ENCODE measurements at regions not wholly inside any gene's neighbourhood (a gene's known extent, or its start where the extent isn't known, plus 50 kb on each side); places are given as distances from the start of the nearest gene placed in this dataset.

GRCh38 chr16:64589836-64590235 is 532.0 kb downstream of the CDH11 start:
- H3K4me1 ChIP-seq (ENCODE audit: control insufficient read depth, insufficient read depth, low read length) = no peaks in the 10 kb centered on the region
- intact Hi-C loops (cut with DNase I) = no loop called here
- no peak for DNase-seq
- H3K9me3 ChIP-seq (ENCODE audit: control insufficient read depth, low read length) = no peaks in the 10 kb centered on the region
- no peak for ATAC-seq
- no peak overlapping the region for H3K4me3 ChIP-seq (ENCODE audit: low read length)
- H3K27ac ChIP-seq (ENCODE audit: low read length) = no peak overlapping the region
- WGBS = 77% methylated on average over 5 of the region's 5 CpGs
- H3K27me3 ChIP-seq (ENCODE audit: control insufficient read depth, insufficient read depth) = no peaks in the 10 kb centered on the region

- no peak overlapping the region for H3K27ac ChIP-seq (ENCODE audit: low read length)
- no peak overlapping the region for H3K4me3 ChIP-seq (ENCODE audit: low read length)
- intact Hi-C loops (cut with DNase I) = no loop called here
- no peak for ATAC-seq
- no peaks in the 10 kb centered on the region for H3K4me1 ChIP-seq (ENCODE audit: control insufficient read depth, insufficient read depth, low read length)
- H3K27me3 ChIP-seq (ENCODE audit: control insufficient read depth, insufficient read depth) = no peaks in the 10 kb centered on the region
- DNase-seq = no peak
- H3K9me3 ChIP-seq (ENCODE audit: control insufficient read depth, low read length) = no peaks in the 10 kb centered on the region
- 17% methylated on average over 3 of the region's 3 CpGs for WGBS
Measured at GRCh38 chr16:64586781-64587180, 535.1 kb downstream of the CDH11 start.

- no peak for ATAC-seq
- no peak for DNase-seq
- intact Hi-C loops (cut with DNase I) = no loop called here
- Histone ChIP-seq H3K27ac (ENCODE audit: low read length) (no peak overlapping the region), H3K4me1 (ENCODE audit: control insufficient read depth, insufficient read depth, low read length) (no peaks in the 10 kb centered on the region), H3K9me3 (ENCODE audit: control insufficient read depth, low read length) (no peaks in the 10 kb centered on the region), H3K4me3 (ENCODE audit: low read length) (no peak overlapping the region), H3K27me3 (ENCODE audit: control insufficient read depth, insufficient read depth) (no peaks in the 10 kb centered on the region)
Measured at GRCh38 chr16:64585367-64585766, 536.5 kb downstream of the CDH11 start.

GRCh38 chr16:64580558-64580957 is 541.3 kb downstream of the CDH11 start:
- H3K4me3 ChIP-seq (ENCODE audit: low read length) = no peak overlapping the region
- intact Hi-C loops (cut with DNase I) = no loop called here

GRCh38 chr16:64579712-64580111 is 542.2 kb downstream of the CDH11 start:
- 88% methylated on average over 2 of the region's 2 CpGs for WGBS
- H3K27ac ChIP-seq (ENCODE audit: low read length) = no peak overlapping the region
- no peaks in the 10 kb centered on the region for H3K4me1 ChIP-seq (ENCODE audit: control insufficient read depth, insufficient read depth, low read length)
- DNase-seq = no peak
- no peak overlapping the region for H3K4me3 ChIP-seq (ENCODE audit: low read length)
- no peaks in the 10 kb centered on the region for H3K9me3 ChIP-seq (ENCODE audit: control insufficient read depth, low read length)
- intact Hi-C loops (cut with DNase I) = no loop called here
- H3K27me3 ChIP-seq (ENCODE audit: control insufficient read depth, insufficient read depth) = no peaks in the 10 kb centered on the region
- ATAC-seq = no peak

More at GRCh38 chr16:64580558-64580957, 541.3 kb downstream of the CDH11 start:
- H3K27me3 ChIP-seq (ENCODE audit: control insufficient read depth, insufficient read depth) = no peaks in the 10 kb centered on the region
- WGBS = 81% methylated on average over 7 of the region's 7 CpGs
- H3K4me1 ChIP-seq (ENCODE audit: control insufficient read depth, insufficient read depth, low read length) = no peaks in the 10 kb centered on the region
- H3K9me3 ChIP-seq (ENCODE audit: control insufficient read depth, low read length) = no peaks in the 10 kb centered on the region
- DNase-seq = no peak
- H3K27ac ChIP-seq (ENCODE audit: low read length) = no peak overlapping the region
- ATAC-seq = no peak

GRCh38 chr16:64545768-64546167 is 576.1 kb downstream of the CDH11 start:
- WGBS = 80% methylated on average over 2 of the region's 2 CpGs
- no peak overlapping the region for H3K4me3 ChIP-seq (ENCODE audit: low read length)
- no peak overlapping the region for H3K27ac ChIP-seq (ENCODE audit: low read length)
- H3K9me3 ChIP-seq (ENCODE audit: control insufficient read depth, low read length) = no peaks in the 10 kb centered on the region
- H3K27me3 ChIP-seq (ENCODE audit: control insufficient read depth, insufficient read depth) = no peaks in the 10 kb centered on the region
- ATAC-seq (no peak), DNase-seq (no peak)
- intact Hi-C loops (cut with DNase I) = no loop called here
- H3K4me1 ChIP-seq (ENCODE audit: control insufficient read depth, insufficient read depth, low read length) = no peaks in the 10 kb centered on the region

GRCh38 chr16:64544859-64545258 is 577.0 kb downstream of the CDH11 start:
- no peak for ATAC-seq
- H3K4me3 ChIP-seq (ENCODE audit: low read length) = no peak overlapping the region
- H3K27ac ChIP-seq (ENCODE audit: low read length) = no peak overlapping the region
- DNase-seq = no peak
- H3K27me3 ChIP-seq (ENCODE audit: control insufficient read depth, insufficient read depth) = no peaks in the 10 kb centered on the region
- 47% methylated on average over 1 of the region's 1 CpG for WGBS
- H3K4me1 ChIP-seq (ENCODE audit: control insufficient read depth, insufficient read depth, low read length) = no peaks in the 10 kb centered on the region
- H3K9me3 ChIP-seq (ENCODE audit: control insufficient read depth, low read length) = no peaks in the 10 kb centered on the region
- intact Hi-C loops (cut with DNase I) = no loop called here

- DNase-seq = no peak
- no peaks in the 10 kb centered on the region for H3K9me3 ChIP-seq (ENCODE audit: control insufficient read depth, low read length)
- WGBS = 78% methylated on average over 4 of the region's 4 CpGs
- no peak for ATAC-seq
- H3K27ac ChIP-seq (ENCODE audit: low read length) = no peak overlapping the region
- H3K4me3 ChIP-seq (ENCODE audit: low read length) = no peak overlapping the region
- no peaks in the 10 kb centered on the region for H3K27me3 ChIP-seq (ENCODE audit: control insufficient read depth, insufficient read depth)
- H3K4me1 ChIP-seq (ENCODE audit: control insufficient read depth, insufficient read depth, low read length) = no peaks in the 10 kb centered on the region
- intact Hi-C loops (cut with DNase I) = no loop called here
Measured at GRCh38 chr16:64543441-64543840, 578.4 kb downstream of the CDH11 start.

GRCh38 chr16:64543031-64543430 is 578.8 kb downstream of the CDH11 start:
- H3K4me1 ChIP-seq (ENCODE audit: control insufficient read depth, insufficient read depth, low read length) = no peaks in the 10 kb centered on the region
- no peak overlapping the region for H3K27ac ChIP-seq (ENCODE audit: low read length)
- ATAC-seq = no peak
- H3K4me3 ChIP-seq (ENCODE audit: low read length) = no peak overlapping the region
- WGBS = 64% methylated on average over 1 of the region's 1 CpG
- H3K27me3 ChIP-seq (ENCODE audit: control insufficient read depth, insufficient read depth) = no peaks in the 10 kb centered on the region
- DNase-seq = no peak
- no peaks in the 10 kb centered on the region for H3K9me3 ChIP-seq (ENCODE audit: control insufficient read depth, low read length)
- intact Hi-C loops (cut with DNase I) = no loop called here

GRCh38 chr16:64542152-64542551 is 579.7 kb downstream of the CDH11 start:
- Histone ChIP-seq H3K4me1 (ENCODE audit: control insufficient read depth, insufficient read depth, low read length) (no peaks in the 10 kb centered on the region), H3K4me3 (ENCODE audit: low read length) (no peak overlapping the region), H3K27me3 (ENCODE audit: control insufficient read depth, insufficient read depth) (no peaks in the 10 kb centered on the region), H3K27ac (ENCODE audit: low read length) (no peak overlapping the region), H3K9me3 (ENCODE audit: control insufficient read depth, low read length) (no peaks in the 10 kb centered on the region)
- 90% methylated on average over 2 of the region's 2 CpGs for WGBS
- intact Hi-C loops (cut with DNase I) = no loop called here
- no peak for ATAC-seq
- DNase-seq = no peak

GRCh38 chr16:64541621-64542020 is 580.2 kb downstream of the CDH11 start:
- Histone ChIP-seq H3K27me3 (ENCODE audit: control insufficient read depth, insufficient read depth) (no peaks in the 10 kb centered on the region), H3K4me3 (ENCODE audit: low read length) (no peak overlapping the region), H3K27ac (ENCODE audit: low read length) (no peak overlapping the region), H3K9me3 (ENCODE audit: control insufficient read depth, low read length) (no peaks in the 10 kb centered on the region), H3K4me1 (ENCODE audit: control insufficient read depth, insufficient read depth, low read length) (no peaks in the 10 kb centered on the region)
- intact Hi-C loops (cut with DNase I) = no loop called here
- no peak for DNase-seq
- WGBS = 78% methylated on average over 2 of the region's 2 CpGs
- no peak for ATAC-seq

GRCh38 chr16:64540434-64540833 is 581.4 kb downstream of the CDH11 start:
- intact Hi-C loops (cut with DNase I) = no loop called here
- Histone ChIP-seq H3K27ac (ENCODE audit: low read length) (no peak overlapping the region), H3K9me3 (ENCODE audit: control insufficient read depth, low read length) (no peaks in the 10 kb centered on the region), H3K27me3 (ENCODE audit: control insufficient read depth, insufficient read depth) (no peaks in the 10 kb centered on the region), H3K4me3 (ENCODE audit: low read length) (no peak overlapping the region), H3K4me1 (ENCODE audit: control insufficient read depth, insufficient read depth, low read length) (no peaks in the 10 kb centered on the region)
- WGBS = 77% methylated on average over 3 of the region's 3 CpGs
- ATAC-seq (no peak), DNase-seq (no peak)

All from right cardiac atrium (tissue), 5 donors.